ENCODE measurements at regions not wholly inside any gene's neighbourhood (a gene's known extent, or its start where the extent isn't known, plus 50 kb on each side); places are given as distances from the start of the nearest gene placed in this dataset.

- no peak for DNase-seq
Measured at GRCh38 chr1:185574139-185574875, 159.9 kb upstream of the HMCN1 start.

DNA sequence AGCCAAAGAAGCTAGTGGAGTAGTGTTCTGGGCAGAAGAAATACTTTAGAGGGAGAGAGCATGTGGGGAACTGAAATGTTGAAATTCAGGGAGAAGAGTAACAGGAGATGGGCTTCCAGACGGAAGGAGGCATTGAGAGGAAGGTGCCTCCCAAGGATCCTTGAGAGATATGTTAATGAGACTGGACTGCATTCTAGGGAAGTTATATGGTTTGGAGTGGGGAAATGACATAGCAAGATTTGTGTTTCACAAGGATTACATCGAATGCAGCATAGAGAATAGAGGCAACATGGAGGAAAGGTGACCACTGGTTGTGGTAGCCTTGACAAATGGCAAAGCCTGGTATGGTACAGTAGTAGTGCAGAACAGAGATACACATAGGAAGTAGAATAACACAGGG lies 160.5 kb upstream of the HMCN1 start:
- no peak for DNase-seq

DNA sequence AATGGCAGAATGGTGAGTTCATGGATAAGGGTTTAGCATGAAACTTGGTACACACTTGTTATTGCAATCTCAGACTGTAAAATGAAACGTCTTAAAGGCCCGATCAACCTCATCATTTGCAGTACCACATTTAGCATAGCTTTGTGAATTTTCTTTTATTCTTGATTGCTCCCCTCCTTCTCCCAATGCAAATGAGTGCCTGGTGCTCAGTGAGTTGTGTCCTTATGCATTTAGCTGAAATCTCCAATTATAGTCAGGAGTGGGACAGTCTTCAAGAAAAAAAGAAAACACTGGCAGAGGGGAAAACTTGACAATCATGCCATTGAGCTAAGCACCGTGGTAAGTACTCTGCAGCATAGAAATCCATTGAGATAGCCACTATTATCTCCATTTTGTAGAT lies 161.0 kb upstream of the HMCN1 start:
- no peak for DNase-seq

DNA sequence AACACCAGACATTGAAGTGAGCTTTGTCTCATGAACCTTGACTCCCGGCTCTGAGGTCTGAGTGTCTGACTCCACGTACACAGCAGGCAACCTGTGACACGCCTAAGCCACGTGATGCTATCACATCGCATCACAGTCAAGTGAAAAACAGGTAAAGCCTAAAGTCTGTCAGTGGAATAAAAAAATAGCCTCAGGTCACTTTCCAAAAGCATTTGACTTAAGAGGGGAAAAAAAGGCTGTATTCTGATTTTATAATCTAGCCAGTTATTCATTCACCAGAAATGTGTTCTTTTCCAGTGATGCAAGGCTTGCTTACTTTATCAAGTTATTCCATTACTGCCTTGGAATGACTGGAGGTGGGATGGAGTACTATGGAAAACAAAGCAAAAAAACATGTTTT lies 163.2 kb upstream of the HMCN1 start:
- no peak for DNase-seq

GRCh38 chr1:185568155-185569123 lies 165.8 kb upstream of the HMCN1 start:
- no peak for DNase-seq

DNA sequence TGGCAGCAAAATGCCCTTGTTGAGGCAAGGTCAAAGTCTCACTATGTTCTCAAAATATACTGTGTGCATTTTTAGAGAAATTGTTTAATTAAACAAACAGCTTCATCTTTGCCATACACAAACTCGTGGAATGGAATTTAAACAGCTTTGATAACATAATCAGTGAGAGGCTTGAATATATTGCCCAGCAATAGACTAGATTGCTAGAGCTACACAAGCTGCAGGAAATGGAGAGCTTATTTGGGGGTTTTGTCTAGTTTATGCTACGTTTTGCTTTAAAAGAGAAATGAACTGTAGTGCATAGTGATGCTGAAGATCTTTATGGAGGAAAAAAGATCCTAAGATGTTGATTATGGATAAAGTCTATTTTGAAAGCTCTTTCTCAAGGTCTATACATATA lies 166.8 kb upstream of the HMCN1 start:
- no peak for DNase-seq

- peak; percentile 60 to 81 for DNase-seq
Measured at GRCh38 chr1:185566995-185567394, 167.2 kb upstream of the HMCN1 start.

GRCh38 chr1:185565302-185565701 lies 168.9 kb upstream of the HMCN1 start:
- DNase-seq: peak in 1 of 2 experiments; percentile 35

DNA sequence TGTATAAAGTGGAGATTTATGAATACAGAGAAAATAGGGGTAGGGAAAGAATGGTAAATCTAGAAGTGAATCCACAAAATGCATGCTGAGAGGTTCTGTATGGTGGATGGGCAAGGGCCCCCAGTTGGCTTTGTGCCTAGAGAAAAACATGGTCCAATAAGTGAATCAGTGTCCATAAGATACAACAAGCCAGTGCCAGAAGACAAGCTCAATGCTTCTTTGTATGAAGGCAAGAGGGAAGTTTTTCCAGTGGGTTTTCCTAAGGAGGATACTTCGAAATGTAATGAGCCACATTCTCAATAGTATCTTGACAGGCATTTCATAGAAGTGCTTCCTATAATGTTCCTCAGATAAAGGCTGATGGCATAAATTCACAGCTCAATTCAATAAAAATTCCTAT lies 169.4 kb upstream of the HMCN1 start:
- DNase-seq: no peak

DNA sequence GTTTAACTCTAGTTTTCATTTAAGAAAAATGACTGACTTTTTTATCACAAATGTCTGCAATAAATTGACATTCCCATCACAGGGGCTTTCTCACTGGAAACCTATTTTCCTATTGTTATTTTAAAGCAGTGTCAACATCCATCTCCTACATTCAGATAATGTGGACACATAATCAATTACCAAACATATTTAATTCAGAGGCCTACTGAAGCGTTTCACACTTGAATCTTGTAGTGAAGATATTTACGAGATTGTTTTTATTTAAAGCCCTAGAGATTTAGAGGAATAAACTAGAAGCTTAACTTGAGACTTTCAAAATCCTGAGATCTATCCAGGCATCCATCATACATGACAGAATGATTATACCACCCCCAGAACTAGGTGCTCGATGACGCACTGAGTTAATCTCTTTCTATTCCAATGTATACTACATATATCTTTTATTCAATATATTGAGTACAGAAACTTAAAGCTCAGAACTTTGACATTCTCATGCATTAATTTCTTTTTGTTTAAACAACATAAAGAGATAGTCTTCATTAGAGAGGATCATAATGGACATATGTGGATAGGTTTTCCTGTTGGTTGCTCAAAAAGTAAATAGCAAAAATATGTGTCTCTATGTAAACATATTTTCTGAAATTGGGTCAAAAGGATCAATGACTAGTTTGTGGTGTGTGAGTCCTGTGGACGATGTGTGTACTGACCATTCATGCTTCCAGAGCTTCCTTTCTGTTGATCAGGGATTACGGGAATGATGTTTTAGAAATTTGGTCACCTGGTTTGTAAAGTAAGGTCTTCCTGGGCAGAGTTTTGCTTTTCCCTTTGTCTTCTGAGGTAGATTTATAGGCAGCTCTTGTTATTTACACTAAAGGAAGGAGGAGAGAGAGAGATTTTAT lies 171.5 kb upstream of the HMCN1 start:
- DNase-seq: no peak

GRCh38 chr1:185561629-185562028 lies 172.6 kb upstream of the HMCN1 start:
- no peak for DNase-seq

DNA sequence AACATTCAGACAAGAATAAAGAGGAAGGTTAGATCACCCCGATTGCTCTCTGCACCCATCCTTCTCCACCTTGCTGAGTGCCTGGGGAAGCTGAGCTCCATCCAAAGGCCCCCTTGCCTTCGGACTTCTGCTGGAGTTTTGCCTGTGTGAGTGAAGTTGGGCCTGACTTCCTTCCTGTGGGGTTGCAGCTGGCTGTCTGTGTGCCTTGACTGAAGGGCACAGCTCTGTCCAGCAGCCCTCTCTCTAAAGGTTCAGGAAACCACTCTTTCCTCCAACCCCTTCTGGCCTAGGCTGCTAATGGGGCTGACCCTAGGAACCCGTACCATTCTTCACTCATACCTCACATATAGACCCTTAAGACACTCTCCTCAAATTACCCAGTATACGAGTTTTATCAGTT lies 173.4 kb upstream of the HMCN1 start:
- no peak for DNase-seq

DNA sequence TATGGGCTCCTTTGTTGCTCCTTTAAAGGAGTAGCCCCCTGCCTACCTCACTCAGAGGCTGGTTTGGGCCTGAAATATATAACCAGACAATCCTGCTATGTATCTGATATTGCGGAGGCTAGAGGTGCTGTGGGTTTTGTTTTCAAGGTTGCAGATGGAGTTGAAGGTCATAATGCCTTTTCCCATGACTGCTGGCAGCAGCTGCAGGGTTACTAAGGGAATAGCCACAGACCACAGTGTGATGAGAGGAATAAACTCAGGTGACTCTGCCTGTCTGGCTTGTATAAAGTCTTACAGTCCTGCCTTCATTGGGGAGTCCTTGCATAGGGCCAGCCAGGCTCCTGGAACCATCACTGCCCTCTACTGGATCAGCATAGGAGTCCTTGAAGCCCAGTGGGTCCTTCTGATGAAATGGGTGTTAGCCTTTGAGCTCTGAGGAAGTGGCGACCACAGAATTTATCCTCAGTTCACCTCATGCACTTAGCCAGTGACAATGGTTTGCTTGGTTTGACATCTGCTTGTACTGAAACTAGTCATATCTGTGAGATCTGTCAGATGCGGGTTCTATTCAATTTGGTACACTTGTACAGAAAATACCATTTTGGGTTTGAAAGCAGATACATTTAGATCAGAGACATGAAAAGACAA lies 174.4 kb upstream of the HMCN1 start:
- peak in 1 of 2 experiments; percentile 15 for DNase-seq

- DNase-seq: no peak
Measured at GRCh38 chr1:185559151-185559550, 175.0 kb upstream of the HMCN1 start.

DNA sequence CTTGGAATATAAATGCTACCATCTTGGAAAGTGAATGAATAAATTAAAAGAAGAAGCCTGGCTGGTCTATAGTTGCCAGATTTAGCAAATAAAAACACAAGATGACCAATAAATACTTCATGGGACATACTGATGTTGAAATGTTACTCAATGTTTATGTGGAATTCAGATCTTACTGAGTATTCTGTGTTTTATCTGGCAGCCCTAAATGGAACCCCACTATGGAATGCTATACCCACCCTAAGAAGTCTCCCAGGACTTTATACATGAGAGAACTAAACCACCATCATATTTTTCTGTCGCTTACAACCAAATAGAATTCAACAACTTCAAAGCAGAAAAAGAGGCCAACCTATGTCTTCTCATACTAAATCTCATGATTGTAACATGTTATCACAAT lies 177.6 kb upstream of the HMCN1 start:
- DNase-seq: no peak

GRCh38 chr1:185555743-185556142 lies 178.4 kb upstream of the HMCN1 start:
- no peak for DNase-seq

DNA sequence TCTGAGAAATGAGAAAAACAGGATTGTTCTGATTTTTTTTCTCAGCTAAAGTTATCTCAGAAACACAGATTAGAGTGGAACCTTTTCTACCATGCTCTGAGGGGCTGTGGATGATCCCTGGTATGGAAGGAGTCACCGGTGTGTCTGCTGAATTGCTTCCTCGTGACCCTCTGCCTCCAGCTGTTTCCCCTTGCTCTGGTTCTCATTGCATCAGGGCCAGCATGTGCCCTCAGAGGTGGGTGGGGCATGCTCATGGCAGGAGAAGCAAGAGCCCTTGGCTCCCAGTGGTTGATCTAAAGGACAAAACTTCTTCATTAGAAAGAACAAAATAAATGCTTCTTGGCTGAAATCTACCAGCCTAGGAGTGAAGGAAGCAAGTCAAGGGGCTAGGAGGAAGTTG lies 183.2 kb upstream of the HMCN1 start:
- DNase-seq: no peak

- DNase-seq: no peak
Measured at GRCh38 chr1:185549906-185550305, 184.3 kb upstream of the HMCN1 start.

DNA sequence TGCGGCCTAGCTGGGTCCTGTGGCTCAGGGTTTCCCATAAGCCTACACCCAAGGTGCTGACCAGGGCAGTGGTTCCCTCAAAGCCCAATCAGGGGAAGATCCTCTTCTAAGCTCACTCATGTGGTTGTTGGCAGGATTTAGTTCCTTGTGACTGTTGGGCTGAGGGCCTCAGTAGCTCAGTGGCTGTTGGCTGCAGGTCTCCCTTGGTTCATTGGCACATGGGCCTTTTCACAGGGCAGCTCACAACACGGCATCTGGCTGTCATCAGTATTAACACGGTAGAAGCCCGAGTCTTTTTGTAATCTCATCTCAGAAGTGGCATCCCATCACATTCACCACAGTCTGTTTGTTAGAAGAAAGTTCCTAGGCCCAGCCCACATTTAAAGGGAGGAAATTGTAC lies 188.2 kb upstream of the HMCN1 start:
- no peak for DNase-seq

GRCh38 chr1:185541871-185542301 lies 192.3 kb upstream of the HMCN1 start:
- no peak for DNase-seq

GRCh38 chr1:185540295-185540694 lies 193.9 kb upstream of the HMCN1 start:
- DNase-seq: no peak

GRCh38 chr1:185539277-185539943 lies 194.8 kb upstream of the HMCN1 start:
- DNase-seq: no peak

All from NCI-H2081 (cell line).